Keratinocyte (primary cell): ENCODE measurements at regions not wholly inside any gene's neighbourhood (a gene's known extent, or its start where the extent isn't known, plus 50 kb on each side); places are given as distances from the start of the nearest gene placed in this dataset.

Experiments used
- DNase-seq: peaks from one replicate; pipeline ENCODE4 v3.0.0-alpha.2; 2011; ENCODE audit warnings: low read depth, missing footprints, low spot score
- FAIRE-seq: peaks from 2 replicates; lab custom pipeline; 2011; peaks lifted over from hg19 to GRCh38; lab: Jason Lieb, UNC
- H2AFZ ChIP-seq: 2 replicates; pipeline ENCODE4 v1.6.0; 2012; ENCODE audit warnings: low read length, control low read depth, inconsistent platforms; ENCODE audit not compliant: control insufficient read depth
- H3K27ac ChIP-seq: 2 replicates; pipeline ENCODE4 v1.5.1; 2011; ENCODE audit warnings: low read length; ENCODE audit not compliant: control insufficient read depth, insufficient read depth
- H3K27me3 ChIP-seq: 3 replicates; pipeline ENCODE4 v1.6.0; 2011; ENCODE audit warnings: low read length; ENCODE audit not compliant: control insufficient read depth, insufficient read depth; ENCODE audit errors: extremely low read depth
- H3K36me3 ChIP-seq, 2 experiments: 2 replicates in 1 of 2; 3 replicates in 1 of 2; pipeline ENCODE4 v1.5.1; 2011; ENCODE audit warnings: low read length in 2 of 2, mild to moderate bottlenecking in 1 of 2; ENCODE audit not compliant: control insufficient read depth in 2 of 2, insufficient read depth in 2 of 2; ENCODE audit errors: extremely low read depth in 1 of 2
- H3K4me1 ChIP-seq: 3 replicates; pipeline ENCODE4 v1.5.1; 2011; ENCODE audit warnings: low read length; ENCODE audit not compliant: control insufficient read depth, insufficient read depth; ENCODE audit errors: extremely low read depth
- H3K4me2 ChIP-seq: 3 replicates; pipeline ENCODE4 v1.6.0; 2011; ENCODE audit warnings: low read depth, low read length; ENCODE audit not compliant: control insufficient read depth, insufficient read depth; ENCODE audit errors: extremely low read depth
- H3K4me3 ChIP-seq, 3 experiments: fragments of 200-600 bp in 1 of 3; sonication (generic) in 1 of 3; 2 replicates in 2 of 3; 3 replicates in 1 of 3; pipeline ENCODE4 v1.5.1; 2011 to 2016; ENCODE audit warnings: low read length in 3 of 3, mild to moderate bottlenecking in 3 of 3, control low read depth in 2 of 3, inconsistent platforms in 1 of 3, low read depth in 1 of 3, mixed read lengths in 1 of 3, mixed run types in 1 of 3, moderate library complexity in 1 of 3; ENCODE audit not compliant: control insufficient read depth in 2 of 3, insufficient read depth in 2 of 3; ENCODE audit errors: extremely low read depth in 1 of 3
- H3K79me2 ChIP-seq: 2 replicates; pipeline ENCODE4 v1.6.0; 2012; ENCODE audit warnings: low read length; ENCODE audit not compliant: control insufficient read depth, insufficient read depth
- H3K9ac ChIP-seq: 3 replicates; pipeline ENCODE4 v1.6.0; 2011; ENCODE audit warnings: low read length; ENCODE audit not compliant: control insufficient read depth, insufficient read depth; ENCODE audit errors: extremely low read depth
- H3K9me1 ChIP-seq: 3 replicates; pipeline ENCODE4 v1.6.0; 2011; ENCODE audit warnings: low read length; ENCODE audit not compliant: control insufficient read depth, insufficient read depth; ENCODE audit errors: extremely low read depth
- H3K9me3 ChIP-seq: 2 replicates; pipeline ENCODE4 v1.5.1; 2012; ENCODE audit warnings: low read depth, low read length; ENCODE audit not compliant: control insufficient read depth
- H4K20me1 ChIP-seq: 3 replicates; pipeline ENCODE4 v1.6.0; 2011; ENCODE audit warnings: low read length; ENCODE audit not compliant: control insufficient read depth, insufficient read depth; ENCODE audit errors: extremely low read depth
- CTCF ChIP-seq, 3 experiments: IDR thresholded peaks in 1 of 3; conservative IDR thresholded peaks in 1 of 3; optimal IDR thresholded peaks in 1 of 3; 2 replicates in 2 of 3; 3 replicates in 1 of 3; pipeline versions ENCODE3 to v1.5.1; 2011; ENCODE audit warnings: low read length in 3 of 3, mild to moderate bottlenecking in 3 of 3, moderate library complexity in 2 of 3, control low read depth in 1 of 3, inconsistent platforms in 1 of 3; ENCODE audit not compliant: insufficient read depth in 2 of 3; ENCODE audit errors: extremely low read depth in 1 of 3
- EZH2 ChIP-seq: IDR thresholded peaks from one replicate; pipeline ENCODE4 v1.6.1; 2012; ENCODE audit warnings: inconsistent platforms, mild to moderate bottlenecking, low read length, moderate library complexity
- dilution Hi-C: fragments of 300-500 bp; cut with MboI; formaldehyde crosslinking; loops from one replicate; pipeline ENCODE4 v1.7.0; 2020; ENCODE audit warnings: low sequenced_read_pairs; ENCODE audit not compliant: extremely low pct_ligation_motif_present

- Histone ChIP-seq H3K27ac (no peak overlapping the region), H3K4me1 (no peaks in the 10 kb centered on the region), H3K4me2 (no peak overlapping the region), H3K79me2 (no peaks in the 10 kb centered on the region), H3K36me3 (no peaks in the 10 kb centered on the region), H3K9me3 (peaks cover 2% of the 10 kb centered on the region), H3K27me3 (no peaks in the 10 kb centered on the region), H3K9me1 (no peaks in the 10 kb centered on the region), H3K4me3 (no peak overlapping the region), H3K9ac (no peak overlapping the region), H4K20me1 (no peaks in the 10 kb centered on the region), H2AFZ (no peak overlapping the region)
- FAIRE-seq (no peak), DNase-seq (no peak)
- dilution Hi-C loops: no loop called here
- TF ChIP-seq CTCF (optimal IDR thresholded peaks at IDR 0.05 in 1 of 3, IDR thresholded peaks at IDR 0.05 in 1 of 3, conservative IDR thresholded peaks at IDR 0.05 in 1 of 3; ENCODE audit: extremely low read depth in 1 of 3, insufficient read depth in 2 of 3, low read length in 3 of 3) (no peak), EZH2 (no peak)
Observed at GRCh38 chr7:57308631-57309408, 141.2 kb upstream of the ZNF716 start.

GRCh38 chr7:57327081-57327480 is 122.9 kb upstream of the ZNF716 start:
- Histone ChIP-seq H3K36me3 (no peaks in the 10 kb centered on the region), H3K79me2 (no peaks in the 10 kb centered on the region), H3K27ac (no peak overlapping the region), H4K20me1 (no peaks in the 10 kb centered on the region), H3K9me1 (no peaks in the 10 kb centered on the region), H3K4me1 (no peaks in the 10 kb centered on the region), H3K4me3 (no peak overlapping the region), H3K4me2 (no peak overlapping the region), H3K27me3 (no peaks in the 10 kb centered on the region), H3K9ac (no peak overlapping the region), H2AFZ (no peak overlapping the region), H3K9me3 (peaks cover 8% of the 10 kb centered on the region)
- TF ChIP-seq CTCF (optimal IDR thresholded peaks at IDR 0.05 in 1 of 3, IDR thresholded peaks at IDR 0.05 in 1 of 3, conservative IDR thresholded peaks at IDR 0.05 in 1 of 3; ENCODE audit: extremely low read depth in 1 of 3, insufficient read depth in 2 of 3, low read length in 3 of 3): no peak
- no peak for TF ChIP-seq EZH2
- dilution Hi-C loops: no loop called here
- no peak for FAIRE-seq
- no peak for DNase-seq
